ENCODE measurements at regions not wholly inside any gene's neighbourhood (a gene's known extent, or its start where the extent isn't known, plus 50 kb on each side); places are given as distances from the start of the nearest gene placed in this dataset.

GRCh38 chr6:125534430-125535263 lies 214.8 kb upstream of the HEY2 start:
- peak overlapping the region; percentile 19 for H3K4me3 ChIP-seq (ENCODE audit: low read depth, low read length)
- no peak for TF ChIP-seq CTCF (IDR thresholded peaks at IDR 0.05; ENCODE audit: low read depth, low read length)
- in situ Hi-C loops (cut with HindIII; ENCODE audit: low sequenced_read_pairs), result no loop called here

GRCh38 chr6:125537090-125537489 lies 212.3 kb upstream of the HEY2 start:
- no peak overlapping the region for H3K4me3 ChIP-seq (ENCODE audit: low read depth, low read length)
- in situ Hi-C loops (cut with HindIII; ENCODE audit: low sequenced_read_pairs), result no loop called here
- no peak for TF ChIP-seq CTCF (IDR thresholded peaks at IDR 0.05; ENCODE audit: low read depth, low read length)
- DNase-seq (ENCODE audit: low read depth, low spot score), result no peak

More at GRCh38 chr6:125534430-125535263, 214.8 kb upstream of the HEY2 start:
- DNase-seq (ENCODE audit: low read depth, low spot score), result no peak

GRCh38 chr6:125539892-125540291 lies 209.5 kb upstream of the HEY2 start:
- in situ Hi-C loops (cut with HindIII; ENCODE audit: low sequenced_read_pairs), result no loop called here
- TF ChIP-seq CTCF (IDR thresholded peaks at IDR 0.05; ENCODE audit: low read depth, low read length), result no peak
- H3K4me3 ChIP-seq (ENCODE audit: low read depth, low read length), result no peak overlapping the region
- no peak for DNase-seq (ENCODE audit: low read depth, low spot score)

- DNase-seq (ENCODE audit: low read depth, low spot score), result no peak
- in situ Hi-C loops (cut with HindIII; ENCODE audit: low sequenced_read_pairs), result no loop called here
- no peak overlapping the region for H3K4me3 ChIP-seq (ENCODE audit: low read depth, low read length)
- no peak for TF ChIP-seq CTCF (IDR thresholded peaks at IDR 0.05; ENCODE audit: low read depth, low read length)
Measured at GRCh38 chr6:125544819-125545218, 204.6 kb upstream of the HEY2 start.

- in situ Hi-C loops (cut with HindIII; ENCODE audit: low sequenced_read_pairs), result no loop called here
- TF ChIP-seq CTCF (IDR thresholded peaks at IDR 0.05; ENCODE audit: low read depth, low read length), result no peak
- DNase-seq (ENCODE audit: low read depth, low spot score), result peak; percentile 8
- H3K4me3 ChIP-seq (ENCODE audit: low read depth, low read length), result no peak overlapping the region
Measured at GRCh38 chr6:125546841-125547251, 202.6 kb upstream of the HEY2 start.

- TF ChIP-seq CTCF (IDR thresholded peaks at IDR 0.05; ENCODE audit: low read depth, low read length), result no peak
- H3K4me3 ChIP-seq (ENCODE audit: low read depth, low read length), result no peak overlapping the region
- in situ Hi-C loops (cut with HindIII; ENCODE audit: low sequenced_read_pairs), result no loop called here
- DNase-seq (ENCODE audit: low read depth, low spot score), result no peak
Measured at GRCh38 chr6:125547381-125547780, 202.1 kb upstream of the HEY2 start.
